HG02623 (cell line): ENCODE measurements at regions not wholly inside any gene's neighbourhood (a gene's known extent, or its start where the extent isn't known, plus 50 kb on each side); places are given as distances from the start of the nearest gene placed in this dataset.

Experiments used
- ATAC-seq: cut with Tn5 transposase; IDR thresholded peaks from one replicate; pipeline ENCODE4 v1.9.1; 2021; ENCODE audit warnings: moderate library complexity; ENCODE audit not compliant: unreplicated experiment

DNA sequence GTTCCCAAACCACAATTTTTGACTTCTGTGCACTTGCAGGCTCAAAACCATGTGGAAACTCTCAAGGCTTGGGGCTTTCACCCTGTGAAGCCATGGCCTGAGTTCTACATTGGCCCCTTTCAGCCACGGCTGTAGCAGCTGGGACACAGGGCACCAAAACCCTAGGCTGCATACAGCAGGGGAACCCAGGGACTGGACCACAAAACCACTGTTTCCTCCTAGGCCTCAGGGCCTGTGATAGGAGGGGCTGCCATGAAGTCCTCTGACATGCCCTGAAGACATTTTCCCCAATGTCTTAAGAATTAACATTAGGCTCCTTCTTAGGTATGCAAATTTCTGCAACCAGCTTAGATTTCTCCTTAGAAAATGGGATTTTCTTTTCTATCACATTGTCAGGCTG is 312.1 kb upstream of the TUSC1 start:
- ATAC-seq: no peak

- ATAC-seq: no peak
Observed at GRCh38 chr9:25975667-25976066, 297.4 kb upstream of the TUSC1 start.

GRCh38 chr9:25964239-25964638 is 286.0 kb upstream of the TUSC1 start:
- ATAC-seq: no peak

- ATAC-seq: no peak
Observed at GRCh38 chr9:25960178-25960577, 281.9 kb upstream of the TUSC1 start.

DNA sequence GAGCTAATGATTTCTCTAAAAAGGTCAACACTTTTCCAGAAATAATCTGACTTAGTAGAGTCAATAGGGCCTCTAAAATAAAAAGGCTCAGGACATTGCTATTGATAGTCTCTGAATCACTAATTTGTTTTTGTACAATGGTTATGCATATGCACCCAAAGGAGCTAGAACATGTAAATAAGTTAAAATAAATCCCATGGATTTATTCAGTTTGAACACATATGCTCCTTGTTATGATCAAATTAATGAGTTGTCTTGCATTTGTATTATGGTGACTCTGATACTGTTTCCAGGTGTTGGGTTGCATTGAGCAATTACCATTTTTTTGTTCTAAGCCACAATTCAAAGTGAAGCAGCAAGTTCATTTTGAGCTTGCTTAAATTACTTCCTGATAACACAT is 276.0 kb upstream of the TUSC1 start:
- no peak for ATAC-seq

DNA sequence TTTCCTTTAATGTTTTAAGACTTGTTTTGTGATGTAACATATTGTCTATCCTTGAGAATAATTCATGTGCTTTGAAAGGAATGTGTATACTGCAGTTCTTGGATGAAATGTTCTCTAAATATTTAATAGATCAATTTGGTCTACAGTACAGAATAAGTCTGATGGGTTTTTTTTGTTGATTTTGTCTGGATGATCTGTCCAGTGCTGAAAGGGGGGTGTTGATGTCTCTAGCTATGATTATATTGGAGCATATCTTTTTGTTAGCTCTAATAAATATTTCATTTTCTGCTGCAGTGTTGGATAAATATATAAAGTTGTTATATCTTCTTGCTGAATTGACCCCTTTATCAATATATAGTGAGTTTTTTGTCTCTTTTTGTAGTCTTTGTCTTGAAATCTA is 269.9 kb upstream of the TUSC1 start:
- no peak for ATAC-seq

DNA sequence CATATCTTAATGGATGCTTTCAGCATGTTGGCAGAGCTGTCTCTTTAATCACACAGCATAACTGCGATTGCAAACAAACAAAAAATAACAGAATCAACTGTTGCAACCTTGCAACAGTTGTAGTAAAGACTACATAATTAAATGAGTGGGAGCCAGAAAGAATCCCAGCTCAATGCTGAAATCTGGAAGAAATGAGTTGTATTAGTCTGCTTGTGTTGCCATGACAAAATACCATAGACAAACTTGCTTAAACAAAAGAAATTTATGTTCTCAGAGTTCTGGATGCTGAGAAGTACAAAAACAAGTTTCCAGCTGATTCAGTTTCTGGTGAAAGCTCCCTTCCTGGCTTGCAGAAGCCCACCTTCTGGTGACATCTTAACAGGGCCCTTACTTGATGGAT is 260.9 kb upstream of the TUSC1 start:
- ATAC-seq: no peak

GRCh38 chr9:25936031-25936430 is 257.8 kb upstream of the TUSC1 start:
- ATAC-seq: no peak

GRCh38 chr9:25935188-25935587 is 256.9 kb upstream of the TUSC1 start:
- no peak for ATAC-seq

GRCh38 chr9:25918761-25919160 is 240.5 kb upstream of the TUSC1 start:
- no peak for ATAC-seq

GRCh38 chr9:25917731-25918362 is 239.6 kb upstream of the TUSC1 start:
- no peak for ATAC-seq

DNA sequence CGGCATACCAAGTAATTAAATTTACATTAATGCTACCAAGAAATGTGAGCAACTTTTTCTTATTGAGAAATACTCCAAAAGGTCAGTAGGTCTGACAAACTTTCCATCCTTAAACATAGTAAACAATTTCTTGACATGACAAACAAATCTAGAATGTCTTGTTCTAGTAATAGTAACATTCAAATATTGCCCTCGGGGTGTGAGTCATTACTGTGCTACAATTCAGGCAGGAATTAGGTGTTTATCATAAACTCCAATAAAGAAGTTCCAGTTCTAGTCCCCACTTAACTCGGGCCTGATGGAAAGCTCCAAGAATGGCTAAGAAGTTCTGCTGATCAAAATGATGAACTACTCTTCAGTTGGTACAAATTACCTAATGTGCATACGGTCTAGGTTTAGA is 235.6 kb upstream of the TUSC1 start:
- no peak for ATAC-seq

- ATAC-seq: no peak
Observed at GRCh38 chr9:25904701-25905100, 226.5 kb upstream of the TUSC1 start.

GRCh38 chr9:25891527-25891926 is 213.3 kb upstream of the TUSC1 start:
- no peak for ATAC-seq

- no peak for ATAC-seq
Observed at GRCh38 chr9:25889661-25890060, 211.4 kb upstream of the TUSC1 start.

DNA sequence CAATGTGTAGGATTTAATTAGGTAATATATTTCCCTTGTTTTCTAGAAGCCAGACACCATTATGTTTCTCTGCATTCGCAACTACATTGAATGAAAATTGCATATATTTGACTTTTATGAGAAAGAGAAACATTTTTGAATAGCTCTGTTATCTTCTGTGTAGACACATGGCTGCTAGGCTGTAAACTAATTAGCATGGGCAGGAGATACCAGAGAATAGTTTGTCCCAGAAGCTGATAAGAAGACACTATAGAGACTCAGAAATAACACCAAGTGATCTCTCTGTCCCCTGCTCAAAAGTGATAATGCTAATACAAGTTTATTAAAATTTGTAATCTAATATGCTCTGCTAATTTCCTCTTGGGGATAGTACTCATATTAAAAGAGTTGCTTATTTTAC is 198.0 kb upstream of the TUSC1 start:
- ATAC-seq: no peak

DNA sequence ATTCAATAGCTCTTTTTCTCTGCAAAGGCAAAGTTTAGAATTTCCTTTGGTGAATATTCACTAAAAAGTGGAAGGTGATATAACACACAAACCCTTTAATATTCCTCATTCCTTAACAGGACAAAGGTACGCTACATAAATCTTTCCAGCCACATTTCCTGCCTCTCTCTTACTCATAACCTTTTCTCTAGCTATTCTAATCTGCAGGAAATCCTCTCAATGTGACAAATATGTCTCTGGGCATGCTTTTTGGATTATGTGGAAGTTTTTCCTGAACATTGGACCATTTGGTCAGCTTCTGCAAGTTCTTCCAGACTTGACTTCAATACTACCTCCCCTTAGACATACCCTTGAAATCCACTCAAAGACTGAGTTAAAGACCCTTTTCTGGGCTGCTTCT is 186.3 kb upstream of the TUSC1 start:
- no peak for ATAC-seq

DNA sequence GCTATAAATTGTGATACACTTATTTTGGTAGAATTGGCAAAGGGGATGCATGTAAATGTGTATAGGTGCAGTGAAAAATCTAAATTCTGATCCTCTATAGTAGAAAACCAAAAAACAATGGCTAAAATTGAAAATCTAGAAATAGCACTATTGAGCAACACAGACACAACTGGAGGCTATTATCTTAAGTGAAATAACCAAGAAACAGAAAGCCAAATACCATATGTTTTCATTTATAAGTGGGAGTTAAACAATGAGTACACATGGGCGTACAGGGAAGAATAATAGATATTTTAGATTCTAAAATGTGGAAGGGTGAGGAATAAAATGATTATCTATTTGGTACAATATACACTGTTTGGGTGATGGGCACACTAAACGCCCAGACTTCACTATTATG is 183.2 kb upstream of the TUSC1 start:
- ATAC-seq: no peak

DNA sequence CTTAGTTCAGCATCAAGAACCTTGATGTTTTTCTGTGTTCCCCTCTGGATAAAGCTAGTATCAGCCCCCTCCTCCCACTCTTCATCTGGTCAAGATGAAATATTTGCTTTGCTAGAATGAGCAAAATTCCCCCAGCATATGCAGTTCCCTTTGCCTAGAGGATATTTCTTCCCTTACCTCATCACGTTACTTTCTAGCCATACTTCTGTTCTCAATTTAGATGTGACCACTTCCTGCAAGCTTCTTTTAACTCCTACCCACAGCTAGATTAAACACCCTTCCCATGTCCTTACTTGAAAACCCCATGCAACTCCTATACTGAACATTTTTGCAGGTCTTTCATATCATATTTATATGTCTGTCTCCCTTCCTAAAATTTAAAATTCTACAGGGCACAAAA is 178.9 kb upstream of the TUSC1 start:
- no peak for ATAC-seq

DNA sequence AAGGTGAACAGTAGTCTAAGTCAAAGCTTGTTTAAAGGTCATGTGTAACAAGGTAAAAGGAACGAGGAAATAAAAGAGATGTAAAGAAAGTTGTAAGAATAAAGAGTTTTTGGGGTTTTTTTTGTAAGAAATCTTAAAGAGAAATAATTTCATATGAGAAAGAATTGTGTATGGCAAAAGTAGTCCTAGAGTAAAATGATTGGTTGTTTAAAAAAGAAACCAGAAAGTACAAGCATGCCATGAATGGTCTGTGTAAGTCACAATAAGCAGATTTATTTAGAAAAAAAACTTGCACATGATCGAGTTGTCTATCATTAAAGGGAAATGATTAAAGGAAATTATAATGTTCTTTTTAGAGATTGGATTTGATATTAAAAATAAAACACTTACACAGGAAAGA is 172.6 kb upstream of the TUSC1 start:
- no peak for ATAC-seq

DNA sequence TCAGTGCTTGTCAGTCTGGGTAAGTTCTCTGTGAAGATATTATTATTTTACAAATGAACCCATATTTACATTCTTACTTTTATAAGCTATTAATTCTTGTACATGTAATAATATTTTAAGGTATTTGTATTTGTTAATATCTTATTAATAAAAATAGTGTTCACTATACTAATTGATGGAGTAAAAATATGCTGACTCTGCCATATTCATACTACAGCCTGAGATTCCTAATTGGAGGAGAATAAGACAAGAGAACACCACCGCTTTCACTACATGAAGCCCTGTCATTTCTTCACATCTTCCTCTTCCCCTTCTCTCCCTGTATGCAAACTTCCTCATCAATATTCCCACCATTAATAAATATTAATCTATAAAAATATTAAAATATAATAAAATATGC is 167.6 kb upstream of the TUSC1 start:
- ATAC-seq: no peak

GRCh38 chr9:25830381-25830780 is 152.1 kb upstream of the TUSC1 start:
- no peak for ATAC-seq

GRCh38 chr9:25827626-25828025 is 149.4 kb upstream of the TUSC1 start:
- ATAC-seq: no peak

DNA sequence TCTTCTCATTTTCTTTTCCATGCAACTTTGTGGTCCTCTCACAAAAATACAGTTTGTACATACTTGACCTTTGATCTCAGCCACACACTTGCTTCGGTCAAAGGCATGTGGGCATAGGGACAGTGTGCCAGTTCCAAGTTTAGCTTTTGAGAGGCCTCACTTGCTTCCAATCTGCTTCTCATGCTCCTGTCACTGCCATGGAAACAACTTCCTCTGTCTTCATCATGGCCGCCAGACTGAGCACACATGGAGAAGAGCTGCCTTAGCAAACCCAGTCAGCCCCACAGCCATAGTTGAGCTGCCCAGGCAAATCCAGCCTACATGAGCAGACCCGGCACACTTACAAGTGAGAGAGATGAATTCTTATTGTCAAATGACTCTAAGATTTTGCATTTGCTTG is 138.2 kb upstream of the TUSC1 start:
- ATAC-seq: no peak
